ENCODE measurements at regions not wholly inside any gene's neighbourhood (a gene's known extent, or its start where the extent isn't known, plus 50 kb on each side); places are given as distances from the start of the nearest gene placed in this dataset.

GRCh38 chr20:51085769-51086168 is 62.9 kb upstream of the KCNG1 start:
- no peak for ATAC-seq
- DNase-seq = no peak
- TF ChIP-seq CTCF (IDR thresholded peaks at IDR 0.05) = no peak
- no peak overlapping the region for H3K4me3 Mint-ChIP-seq
- no peaks in the 10 kb centered on the region for H3K36me3 Mint-ChIP-seq (ENCODE audit: low read depth)
- POLR2A ChIA-PET = no interaction called here
- no peaks in the 10 kb centered on the region for H3K9me3 Mint-ChIP-seq
- H3K27ac Mint-ChIP-seq = no peak overlapping the region
- CTCF ChIA-PET = interaction anchor here (1.2 kb wide), 1 partner anchor 98 kb away, joined by 4 read pairs; no protein-coding TSS in a partner anchor
- intact Hi-C loops (cut with micrococcal nuclease) = no loop called here
- H3K27me3 Mint-ChIP-seq = peaks cover 28% of the 10 kb centered on the region
- H3K4me1 Mint-ChIP-seq (ENCODE audit: low read depth) = no peaks in the 10 kb centered on the region

DNA sequence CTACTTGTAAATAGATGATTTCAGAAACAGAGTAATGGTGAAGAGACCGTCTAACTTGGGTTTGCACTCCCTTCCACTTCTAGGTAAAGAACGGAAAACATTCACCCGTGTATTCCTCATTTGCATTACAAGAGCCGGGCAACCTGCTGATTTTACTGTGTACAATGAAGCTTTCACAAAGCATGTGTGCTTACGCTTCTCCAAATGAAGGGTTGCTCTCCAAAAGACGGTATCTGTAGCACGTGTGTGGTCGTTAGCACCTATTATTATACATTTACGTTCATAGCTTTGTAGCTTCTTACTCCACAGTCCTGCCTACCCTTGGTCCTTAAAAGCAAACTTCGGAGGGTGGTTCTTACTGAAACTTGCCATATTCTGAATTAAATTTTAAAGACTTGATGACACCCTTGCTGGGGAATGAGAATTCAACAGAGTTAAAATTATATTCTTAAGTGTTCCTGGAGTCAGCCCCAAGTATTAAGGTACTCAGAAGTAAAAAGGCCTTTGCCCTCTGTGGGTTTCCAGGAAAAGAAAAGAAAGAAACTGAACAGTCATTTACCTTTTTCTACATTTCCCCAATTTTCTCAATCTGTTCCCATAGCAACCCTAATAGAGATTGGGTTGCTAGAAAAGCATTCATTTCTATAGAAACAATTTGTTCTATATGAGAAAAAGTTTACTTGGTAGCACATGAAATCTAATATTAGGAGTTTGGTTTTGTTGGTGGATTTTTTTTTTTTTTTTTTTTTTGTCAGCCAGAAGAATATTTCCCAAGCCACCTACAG is 61.9 kb upstream of the KCNG1 start:
- ChIA-PET CTCF (no interaction called here), POLR2A (no interaction called here)
- H3K27me3 Mint-ChIP-seq = peaks cover 24% of the 10 kb centered on the region
- intact Hi-C loops (cut with micrococcal nuclease) = no loop called here
- H3K36me3 Mint-ChIP-seq (ENCODE audit: low read depth) = no peaks in the 10 kb centered on the region
- H3K4me3 Mint-ChIP-seq = no peak overlapping the region
- DNase-seq = no peak
- no peaks in the 10 kb centered on the region for H3K4me1 Mint-ChIP-seq (ENCODE audit: low read depth)
- no peak overlapping the region for H3K27ac Mint-ChIP-seq
- TF ChIP-seq CTCF (IDR thresholded peaks at IDR 0.05) = no peak
- no peaks in the 10 kb centered on the region for H3K9me3 Mint-ChIP-seq
- no peak for ATAC-seq

GRCh38 chr20:51083447-51083846 is 60.5 kb upstream of the KCNG1 start:
- Mint-ChIP-seq H3K9me3 (no peaks in the 10 kb centered on the region), H3K4me1 (ENCODE audit: low read depth) (no peaks in the 10 kb centered on the region), H3K27ac (no peak overlapping the region), H3K27me3 (peaks cover 26% of the 10 kb centered on the region), H3K4me3 (no peak overlapping the region), H3K36me3 (ENCODE audit: low read depth) (no peaks in the 10 kb centered on the region)
- CTCF ChIA-PET = no interaction called here
- intact Hi-C loops (cut with micrococcal nuclease) = no loop called here
- no peak for TF ChIP-seq CTCF (IDR thresholded peaks at IDR 0.05)
- DNase-seq (no peak), ATAC-seq (no peak)
- POLR2A ChIA-PET = no interaction called here

DNA sequence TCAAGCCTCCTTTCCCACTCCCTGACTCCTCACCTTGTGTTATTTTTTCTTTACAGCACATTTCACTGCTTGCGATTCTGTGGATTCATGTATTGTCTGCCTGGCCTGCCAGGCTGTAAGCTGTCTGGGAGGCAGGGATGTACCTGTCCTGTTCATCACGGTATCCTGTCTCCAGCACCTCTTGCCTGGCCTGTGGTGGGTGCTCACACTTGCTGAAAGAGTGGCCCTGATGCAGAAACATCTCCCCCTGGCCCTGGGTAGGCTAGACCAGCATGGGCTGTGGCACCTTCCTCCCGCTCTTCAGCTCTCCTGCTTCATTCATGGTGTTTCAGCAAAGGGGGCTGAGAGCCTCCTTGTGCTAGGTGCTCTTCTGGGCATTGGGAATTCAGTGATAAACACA is 60.1 kb upstream of the KCNG1 start:
- intact Hi-C loops (cut with micrococcal nuclease) = no loop called here
- H3K9me3 Mint-ChIP-seq = no peaks in the 10 kb centered on the region
- H3K27ac Mint-ChIP-seq = no peak overlapping the region
- H3K36me3 Mint-ChIP-seq (ENCODE audit: low read depth) = no peaks in the 10 kb centered on the region
- no peak for TF ChIP-seq CTCF (IDR thresholded peaks at IDR 0.05)
- no peaks in the 10 kb centered on the region for H3K4me1 Mint-ChIP-seq (ENCODE audit: low read depth)
- peaks cover 26% of the 10 kb centered on the region for H3K27me3 Mint-ChIP-seq
- DNase-seq (no peak), ATAC-seq (no peak)
- ChIA-PET POLR2A (no interaction called here), CTCF (no interaction called here)
- no peak overlapping the region for H3K4me3 Mint-ChIP-seq

GRCh38 chr20:51080516-51080915 is 57.6 kb upstream of the KCNG1 start:
- TF ChIP-seq CTCF (IDR thresholded peaks at IDR 0.05) = no peak
- Mint-ChIP-seq H3K9me3 (no peaks in the 10 kb centered on the region), H3K27me3 (peaks cover 28% of the 10 kb centered on the region), H3K4me1 (ENCODE audit: low read depth) (no peaks in the 10 kb centered on the region), H3K36me3 (ENCODE audit: low read depth) (no peaks in the 10 kb centered on the region), H3K27ac (no peak overlapping the region), H3K4me3 (no peak overlapping the region)
- intact Hi-C loops (cut with micrococcal nuclease) = no loop called here
- CTCF ChIA-PET = interaction anchor here (0.8 kb wide), 1 partner anchor 93 kb away, joined by 3 read pairs; no protein-coding TSS in a partner anchor
- POLR2A ChIA-PET = interaction anchor here (0.8 kb wide), 1 partner anchor 13 kb away, joined by 4 read pairs; no protein-coding TSS in a partner anchor
- ATAC-seq = no peak
- no peak for DNase-seq

Data from activated CD8-positive, alpha-beta T cell treated with anti-CD3 and anti-CD28 coated beads for 36 hours (primary cell).